ENCODE measurements at regions not wholly inside any gene's neighbourhood (a gene's known extent, or its start where the extent isn't known, plus 50 kb on each side); places are given as distances from the start of the nearest gene placed in this dataset.
A peak's percentile ranks its signal among the peaks of the same experiment; 100 is the strongest.
"Not testable (repeated sequence)": the region's sequence is repeated elsewhere in the genome, so short reads cannot be mapped to it uniquely, and the experiment has no call there.

GRCh38 chr4:146124023-146124680 lies 51.4 kb upstream of the LSM6 start:
- DNase-seq: no peak

GRCh38 chr4:146123231-146123630 lies 52.3 kb upstream of the LSM6 start:
- no peak for DNase-seq

- no peak for DNase-seq
Observed at GRCh38 chr4:146122398-146122797, 53.1 kb upstream of the LSM6 start.

GRCh38 chr4:146121757-146122156 lies 53.8 kb upstream of the LSM6 start:
- no peak for DNase-seq

- no peak for DNase-seq
Observed at GRCh38 chr4:146119845-146120404, 55.6 kb upstream of the LSM6 start.

- DNase-seq: no peak
Observed at GRCh38 chr4:146114066-146114465, 61.5 kb upstream of the LSM6 start.

- no peak for DNase-seq
Observed at GRCh38 chr4:146113171-146113570, 62.3 kb upstream of the LSM6 start.

GRCh38 chr4:146112389-146112788 lies 63.1 kb upstream of the LSM6 start:
- no peak for DNase-seq

GRCh38 chr4:146110871-146111485 lies 64.5 kb upstream of the LSM6 start:
- DNase-seq: no peak

- DNase-seq: no peak
Observed at GRCh38 chr4:146108756-146109155, 66.8 kb upstream of the LSM6 start.

GRCh38 chr4:146107587-146108240 lies 67.8 kb upstream of the LSM6 start:
- DNase-seq: no peak

GRCh38 chr4:146105464-146105863 lies 70.1 kb upstream of the LSM6 start:
- no peak for DNase-seq

GRCh38 chr4:146104541-146104940 lies 71.0 kb upstream of the LSM6 start:
- no peak for DNase-seq

GRCh38 chr4:146104052-146104451 lies 71.5 kb upstream of the LSM6 start:
- DNase-seq: not testable (repeated sequence)

GRCh38 chr4:146099585-146099984 lies 75.9 kb upstream of the LSM6 start:
- no peak for DNase-seq

- DNase-seq: no peak
Observed at GRCh38 chr4:146098978-146099377, 76.5 kb upstream of the LSM6 start.

GRCh38 chr4:146098397-146098796 lies 77.1 kb upstream of the LSM6 start:
- DNase-seq: no peak

GRCh38 chr4:146096371-146096770 lies 79.1 kb upstream of the LSM6 start:
- no peak for DNase-seq

- no peak for DNase-seq
Observed at GRCh38 chr4:146095860-146096259, 79.7 kb upstream of the LSM6 start.

GRCh38 chr4:146095091-146095690 lies 80.3 kb upstream of the LSM6 start:
- peak; percentile 26 to 59 for DNase-seq

- no peak for DNase-seq
Observed at GRCh38 chr4:146088690-146089089, 86.8 kb upstream of the LSM6 start.

- DNase-seq: no peak
Observed at GRCh38 chr4:146087856-146088255, 87.7 kb upstream of the LSM6 start.

- DNase-seq: no peak
Observed at GRCh38 chr4:146076081-146076480, 99.4 kb upstream of the LSM6 start.

GRCh38 chr4:146073517-146073916 lies 102.0 kb upstream of the LSM6 start:
- DNase-seq: peak in 1 of 2 experiments; percentile 14

All from NCI-H446 (cell line).